ENCODE measurements at regions not wholly inside any gene's neighbourhood (a gene's known extent, or its start where the extent isn't known, plus 50 kb on each side); places are given as distances from the start of the nearest gene placed in this dataset.

DNA sequence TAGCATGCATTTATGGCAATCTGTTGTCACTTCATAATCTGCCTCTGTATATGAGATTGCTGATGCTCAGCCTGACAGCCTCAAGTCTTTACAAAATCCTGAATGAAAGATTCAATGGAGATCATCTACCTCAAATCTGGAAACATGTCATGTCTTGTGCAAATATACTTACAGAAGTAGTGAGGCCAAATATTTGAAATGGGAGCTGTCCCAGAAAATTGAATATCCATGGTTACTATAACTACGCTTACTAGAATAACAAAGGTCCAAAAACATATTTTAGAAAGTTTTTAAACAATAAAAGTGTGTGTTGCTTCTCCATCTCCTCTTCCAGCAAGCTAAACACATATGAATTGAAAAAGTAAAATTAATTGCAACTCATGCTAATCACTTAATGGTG, 133.2 kb upstream of the DPH6 start:
- H3K79me2 ChIP-seq (ENCODE audit: insufficient read depth, low read depth): no peaks in the 10 kb centered on the region
- no peak overlapping the region for H3K4me2 ChIP-seq
- no peak overlapping the region for H3K27ac ChIP-seq
- H3K27me3 ChIP-seq (ENCODE audit: insufficient read depth, low read depth): no peaks in the 10 kb centered on the region
- H3K4me3 ChIP-seq (IDR thresholded peaks at IDR 0.05; ENCODE audit: insufficient read depth, low read depth, low read length): no peak overlapping the region
- no peaks in the 10 kb centered on the region for H4K20me1 ChIP-seq (ENCODE audit: insufficient read depth)
- no peak overlapping the region for H3K9ac ChIP-seq
- no peak overlapping the region for H2AFZ ChIP-seq (ENCODE audit: low read depth)
- TF ChIP-seq, protein P1, sequence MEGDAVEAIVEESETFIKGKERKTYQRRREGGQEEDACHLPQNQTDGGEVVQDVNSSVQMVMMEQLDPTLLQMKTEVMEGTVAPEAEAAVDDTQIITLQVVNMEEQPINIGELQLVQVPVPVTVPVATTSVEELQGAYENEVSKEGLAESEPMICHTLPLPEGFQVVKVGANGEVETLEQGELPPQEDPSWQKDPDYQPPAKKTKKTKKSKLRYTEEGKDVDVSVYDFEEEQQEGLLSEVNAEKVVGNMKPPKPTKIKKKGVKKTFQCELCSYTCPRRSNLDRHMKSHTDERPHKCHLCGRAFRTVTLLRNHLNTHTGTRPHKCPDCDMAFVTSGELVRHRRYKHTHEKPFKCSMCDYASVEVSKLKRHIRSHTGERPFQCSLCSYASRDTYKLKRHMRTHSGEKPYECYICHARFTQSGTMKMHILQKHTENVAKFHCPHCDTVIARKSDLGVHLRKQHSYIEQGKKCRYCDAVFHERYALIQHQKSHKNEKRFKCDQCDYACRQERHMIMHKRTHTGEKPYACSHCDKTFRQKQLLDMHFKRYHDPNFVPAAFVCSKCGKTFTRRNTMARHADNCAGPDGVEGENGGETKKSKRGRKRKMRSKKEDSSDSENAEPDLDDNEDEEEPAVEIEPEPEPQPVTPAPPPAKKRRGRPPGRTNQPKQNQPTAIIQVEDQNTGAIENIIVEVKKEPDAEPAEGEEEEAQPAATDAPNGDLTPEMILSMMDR (conservative IDR thresholded peaks at IDR 0.05; ENCODE audit: low read depth, low read length): no peak
- no peaks in the 10 kb centered on the region for H3K36me3 ChIP-seq (ENCODE audit: insufficient read depth)
- H3K4me1 ChIP-seq (ENCODE audit: low read depth, poor library complexity, severe bottlenecking): no peaks in the 10 kb centered on the region

DNA sequence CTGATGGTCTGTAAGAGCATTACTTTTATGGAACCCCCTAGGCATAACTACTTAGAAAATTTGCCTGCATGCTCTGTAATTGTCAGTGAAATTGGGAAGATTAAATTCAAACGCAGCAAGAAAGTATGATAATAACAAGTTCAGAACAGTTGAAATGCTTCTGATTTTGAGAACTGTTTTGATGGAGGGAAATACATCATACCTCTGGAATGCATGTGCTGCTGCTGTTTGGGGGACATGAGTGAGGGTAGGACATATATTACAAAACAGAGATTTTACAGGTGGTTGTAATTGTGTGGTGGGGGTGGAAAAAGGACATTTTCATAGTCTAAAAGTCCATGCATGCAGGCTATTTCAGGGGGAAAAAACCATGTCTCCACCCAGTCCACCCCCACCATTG, 135.0 kb upstream of the DPH6 start:
- Histone ChIP-seq H3K4me2 (no peak overlapping the region), H2AFZ (ENCODE audit: low read depth) (no peak overlapping the region), H3K27ac (no peak overlapping the region), H3K27me3 (ENCODE audit: insufficient read depth, low read depth) (no peaks in the 10 kb centered on the region), H4K20me1 (ENCODE audit: insufficient read depth) (no peaks in the 10 kb centered on the region), H3K36me3 (ENCODE audit: insufficient read depth) (no peaks in the 10 kb centered on the region), H3K9ac (no peak overlapping the region), H3K79me2 (ENCODE audit: insufficient read depth, low read depth) (no peaks in the 10 kb centered on the region), H3K4me1 (ENCODE audit: low read depth, poor library complexity, severe bottlenecking) (no peaks in the 10 kb centered on the region), H3K4me3 (IDR thresholded peaks at IDR 0.05; ENCODE audit: insufficient read depth, low read depth, low read length) (no peak overlapping the region)
- TF ChIP-seq, protein P1 (conservative IDR thresholded peaks at IDR 0.05; ENCODE audit: low read depth, low read length): no peak

DNA sequence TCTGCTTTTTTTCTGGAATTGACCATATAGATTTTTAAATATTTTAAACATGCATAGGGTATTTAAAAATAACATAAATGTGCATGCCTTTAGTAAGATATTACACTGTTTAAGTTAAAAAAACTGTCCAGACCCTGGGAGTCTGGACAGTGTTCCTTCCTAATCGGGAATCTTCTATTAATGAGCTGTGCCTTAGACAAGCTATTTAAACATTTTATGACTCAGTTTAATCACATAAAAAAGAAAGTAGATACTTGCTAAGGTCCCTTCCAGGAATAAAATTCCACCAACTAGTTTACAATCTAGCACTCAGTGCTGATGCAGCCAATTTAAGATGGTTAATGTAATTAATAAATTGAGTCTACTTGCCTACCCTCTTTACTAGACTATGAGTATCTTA, 140.4 kb upstream of the DPH6 start:
- no peaks in the 10 kb centered on the region for H3K4me1 ChIP-seq (ENCODE audit: low read depth, poor library complexity, severe bottlenecking)
- H3K36me3 ChIP-seq (ENCODE audit: insufficient read depth): no peaks in the 10 kb centered on the region
- no peak overlapping the region for H3K4me3 ChIP-seq (IDR thresholded peaks at IDR 0.05; ENCODE audit: insufficient read depth, low read depth, low read length)
- H3K9ac ChIP-seq: no peak overlapping the region
- H3K27ac ChIP-seq: no peak overlapping the region
- no peaks in the 10 kb centered on the region for H3K27me3 ChIP-seq (ENCODE audit: insufficient read depth, low read depth)
- no peak overlapping the region for H2AFZ ChIP-seq (ENCODE audit: low read depth)
- no peaks in the 10 kb centered on the region for H3K79me2 ChIP-seq (ENCODE audit: insufficient read depth, low read depth)
- no peaks in the 10 kb centered on the region for H4K20me1 ChIP-seq (ENCODE audit: insufficient read depth)
- no peak overlapping the region for H3K4me2 ChIP-seq
- TF ChIP-seq, protein P1 (conservative IDR thresholded peaks at IDR 0.05; ENCODE audit: low read depth, low read length): no peak

DNA sequence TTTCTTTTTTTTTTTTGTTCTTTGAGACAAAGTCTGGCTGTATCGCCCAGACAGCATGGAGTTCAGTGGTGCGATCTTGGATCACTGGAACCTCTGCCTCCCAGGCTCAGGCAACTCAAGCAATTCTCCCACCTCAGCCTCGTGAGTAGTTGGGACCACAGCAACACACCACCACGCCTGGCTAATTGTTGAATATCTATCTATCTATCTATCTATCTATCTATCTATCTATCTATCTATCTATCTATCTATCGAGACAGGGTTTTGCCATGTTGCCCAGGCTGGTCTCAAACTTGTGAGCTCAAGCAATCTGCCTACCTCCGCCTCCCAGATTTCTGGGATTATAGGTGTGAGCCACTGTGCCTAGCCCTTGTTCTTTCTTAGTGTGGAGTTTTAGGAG, 143.3 kb upstream of the DPH6 start:
- Histone ChIP-seq H3K4me1 (ENCODE audit: low read depth, poor library complexity, severe bottlenecking) (no peaks in the 10 kb centered on the region), H3K9ac (no peak overlapping the region), H3K36me3 (ENCODE audit: insufficient read depth) (no peaks in the 10 kb centered on the region), H3K4me3 (IDR thresholded peaks at IDR 0.05; ENCODE audit: insufficient read depth, low read depth, low read length) (no peak overlapping the region), H3K27ac (no peak overlapping the region), H4K20me1 (ENCODE audit: insufficient read depth) (no peaks in the 10 kb centered on the region), H2AFZ (ENCODE audit: low read depth) (no peak overlapping the region), H3K4me2 (no peak overlapping the region), H3K27me3 (ENCODE audit: insufficient read depth, low read depth) (no peaks in the 10 kb centered on the region), H3K79me2 (ENCODE audit: insufficient read depth, low read depth) (no peaks in the 10 kb centered on the region)
- TF ChIP-seq, protein P1 (conservative IDR thresholded peaks at IDR 0.05; ENCODE audit: low read depth, low read length): no peak

DNA sequence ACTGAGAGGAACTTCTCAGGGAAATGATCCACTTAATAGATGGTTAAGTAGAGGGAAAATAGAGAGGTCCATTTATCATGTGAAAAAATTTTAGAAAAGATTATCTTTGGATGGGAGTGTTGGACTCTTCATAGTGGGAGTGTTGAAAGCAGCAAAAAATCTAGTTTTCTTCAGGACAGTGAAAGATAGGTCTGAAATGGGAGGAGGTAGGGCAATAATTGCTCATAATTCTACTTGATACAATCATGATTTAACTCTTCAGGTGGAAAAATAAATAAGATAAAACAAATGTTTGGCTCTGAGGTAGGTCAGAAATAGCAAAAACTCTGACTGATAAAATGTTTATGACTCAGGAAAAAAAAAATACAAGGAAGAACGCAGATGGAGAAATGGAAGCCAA, 144.1 kb upstream of the DPH6 start:
- Histone ChIP-seq H3K9ac (no peak overlapping the region), H3K79me2 (ENCODE audit: insufficient read depth, low read depth) (no peaks in the 10 kb centered on the region), H3K27ac (no peak overlapping the region), H3K4me3 (IDR thresholded peaks at IDR 0.05; ENCODE audit: insufficient read depth, low read depth, low read length) (no peak overlapping the region), H3K4me2 (no peak overlapping the region), H4K20me1 (ENCODE audit: insufficient read depth) (no peaks in the 10 kb centered on the region), H2AFZ (ENCODE audit: low read depth) (no peak overlapping the region), H3K4me1 (ENCODE audit: low read depth, poor library complexity, severe bottlenecking) (no peaks in the 10 kb centered on the region), H3K27me3 (ENCODE audit: insufficient read depth, low read depth) (no peaks in the 10 kb centered on the region), H3K36me3 (ENCODE audit: insufficient read depth) (no peaks in the 10 kb centered on the region)
- TF ChIP-seq, protein P1 (conservative IDR thresholded peaks at IDR 0.05; ENCODE audit: low read depth, low read length): no peak

Measured in KMS-11 (cell line).